Glutamatergic neuron (in vitro differentiated cells): ENCODE measurements at regions not wholly inside any gene's neighbourhood (a gene's known extent, or its start where the extent isn't known, plus 50 kb on each side); places are given as distances from the start of the nearest gene placed in this dataset.

Experiments
- DNase-seq: peaks from one replicate; pipeline ENCODE4 v3.0.0; 2022
- H3K27ac Mint-ChIP-seq: one replicate; pipeline ENCODE4 v1.8.0; 2020; ENCODE audit warnings: mild to moderate bottlenecking, mixed read lengths, inconsistent platforms; ENCODE audit not compliant: unreplicated experiment
- H3K27me3 Mint-ChIP-seq: one replicate; pipeline ENCODE4 v1.8.0; 2020; ENCODE audit warnings: mild to moderate bottlenecking, moderate library complexity, mixed read lengths, inconsistent platforms; ENCODE audit not compliant: unreplicated experiment
- H3K36me3 Mint-ChIP-seq: one replicate; pipeline ENCODE4 v1.8.0; 2020; ENCODE audit warnings: mild to moderate bottlenecking, mixed read lengths, inconsistent platforms; ENCODE audit not compliant: unreplicated experiment
- H3K4me1 Mint-ChIP-seq: one replicate; pipeline ENCODE4 v1.8.0; 2020; ENCODE audit warnings: mild to moderate bottlenecking, low read depth, mixed read lengths, inconsistent platforms; ENCODE audit not compliant: unreplicated experiment
- H3K4me3 Mint-ChIP-seq: one replicate; pipeline ENCODE4 v1.8.0; 2020; ENCODE audit warnings: mild to moderate bottlenecking, mixed read lengths, inconsistent platforms; ENCODE audit not compliant: unreplicated experiment
- H3K9me3 Mint-ChIP-seq: one replicate; pipeline ENCODE4 v1.8.0; 2020; ENCODE audit warnings: mild to moderate bottlenecking, moderate library complexity, mixed read lengths, inconsistent platforms; ENCODE audit not compliant: unreplicated experiment
- CTCF ChIP-seq: fragments of 200-600 bp; sonication (generic); IDR thresholded peaks from one replicate; pipeline ENCODE4 v1.5.0; 2021; ENCODE audit not compliant: partially characterized antibody, unreplicated experiment

GRCh38 chr10:57314046-57314445, 953.0 kb upstream of the ZWINT start:
- DNase-seq, result no peak
- no peak for TF ChIP-seq CTCF
- Mint-ChIP-seq H3K36me3 (no peaks in the 10 kb centered on the region), H3K9me3 (no peaks in the 10 kb centered on the region), H3K4me3 (no peak overlapping the region), H3K27ac (no peak overlapping the region), H3K27me3 (no peaks in the 10 kb centered on the region), H3K4me1 (no peaks in the 10 kb centered on the region)

- H3K27me3 Mint-ChIP-seq, result no peaks in the 10 kb centered on the region
- no peak overlapping the region for H3K27ac Mint-ChIP-seq
- DNase-seq, result no peak
- H3K36me3 Mint-ChIP-seq, result no peaks in the 10 kb centered on the region
- no peaks in the 10 kb centered on the region for H3K4me1 Mint-ChIP-seq
- no peak for TF ChIP-seq CTCF
- no peaks in the 10 kb centered on the region for H3K9me3 Mint-ChIP-seq
- H3K4me3 Mint-ChIP-seq, result no peak overlapping the region
These were observed 942.5 kb upstream of the ZWINT start for GRCh38 chr10:57303566-57303965.

DNA sequence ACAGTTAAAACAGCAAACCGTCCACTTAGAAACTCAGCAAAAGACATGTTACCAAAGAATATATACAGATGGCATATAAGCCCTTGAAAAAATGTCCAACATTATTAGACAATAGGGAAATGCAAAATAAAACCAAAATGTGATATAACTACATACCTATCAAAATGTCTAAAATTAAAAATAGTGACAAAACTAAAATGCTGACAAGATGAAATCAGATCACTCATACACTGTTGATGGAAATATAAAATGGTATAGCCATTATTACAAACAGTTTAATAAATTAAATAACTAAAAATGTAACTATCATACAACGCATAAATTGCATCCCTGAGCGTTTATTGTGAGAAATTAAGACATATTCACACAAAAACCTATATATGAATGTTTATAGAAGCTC, 939.7 kb upstream of the ZWINT start:
- H3K27me3 Mint-ChIP-seq, result no peaks in the 10 kb centered on the region
- no peak overlapping the region for H3K4me3 Mint-ChIP-seq
- no peaks in the 10 kb centered on the region for H3K9me3 Mint-ChIP-seq
- no peak overlapping the region for H3K27ac Mint-ChIP-seq
- no peaks in the 10 kb centered on the region for H3K4me1 Mint-ChIP-seq
- DNase-seq, result no peak
- no peak for TF ChIP-seq CTCF
- H3K36me3 Mint-ChIP-seq, result no peaks in the 10 kb centered on the region

DNA sequence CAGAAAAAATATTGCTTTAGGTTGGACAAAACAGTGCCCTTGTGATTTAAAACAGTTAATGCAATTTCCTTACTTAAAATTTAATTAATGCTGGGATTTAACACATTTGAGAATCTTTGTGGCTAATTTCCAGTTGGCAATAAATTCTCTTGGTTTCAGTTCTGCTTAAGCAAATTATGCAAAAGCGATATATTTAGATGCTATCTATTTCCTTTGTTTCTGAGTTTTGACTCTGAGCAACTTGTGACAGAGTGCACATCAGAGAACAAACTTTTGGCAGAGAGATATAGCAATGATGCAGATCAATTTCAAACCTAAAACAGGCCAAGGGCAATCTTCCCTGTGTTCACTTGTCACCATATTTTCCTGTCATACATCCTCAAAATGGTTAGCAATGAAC, 933.6 kb upstream of the ZWINT start:
- H3K27ac Mint-ChIP-seq, result no peak overlapping the region
- DNase-seq, result no peak
- peaks cover 1% of the 10 kb centered on the region for H3K27me3 Mint-ChIP-seq
- no peak overlapping the region for H3K4me3 Mint-ChIP-seq
- no peaks in the 10 kb centered on the region for H3K36me3 Mint-ChIP-seq
- no peaks in the 10 kb centered on the region for H3K4me1 Mint-ChIP-seq
- no peaks in the 10 kb centered on the region for H3K9me3 Mint-ChIP-seq
- TF ChIP-seq CTCF, result no peak

GRCh38 chr10:57288754-57289153, 927.7 kb upstream of the ZWINT start:
- Mint-ChIP-seq H3K9me3 (no peaks in the 10 kb centered on the region), H3K36me3 (no peaks in the 10 kb centered on the region), H3K27me3 (peaks cover 1% of the 10 kb centered on the region), H3K27ac (no peak overlapping the region), H3K4me3 (no peak overlapping the region), H3K4me1 (no peaks in the 10 kb centered on the region)
- no peak for TF ChIP-seq CTCF
- DNase-seq, result no peak
